Fibroblast of skin of left biceps (primary cell): ENCODE measurements at regions not wholly inside any gene's neighbourhood (a gene's known extent, or its start where the extent isn't known, plus 50 kb on each side); places are given as distances from the start of the nearest gene placed in this dataset.
A peak's percentile ranks its signal among the peaks of the same experiment; 100 is the strongest.
"Not testable (repeated sequence)": the region's sequence is repeated elsewhere in the genome, so short reads cannot be mapped to it uniquely, and the experiment has no call there.

Experiments used
- DNase-seq, 2 experiments: peaks; one replicate each; pipeline ENCODE4 v3.0.0-alpha.2; 2013; ENCODE audit warnings: low read depth in 2 of 2

DNA sequence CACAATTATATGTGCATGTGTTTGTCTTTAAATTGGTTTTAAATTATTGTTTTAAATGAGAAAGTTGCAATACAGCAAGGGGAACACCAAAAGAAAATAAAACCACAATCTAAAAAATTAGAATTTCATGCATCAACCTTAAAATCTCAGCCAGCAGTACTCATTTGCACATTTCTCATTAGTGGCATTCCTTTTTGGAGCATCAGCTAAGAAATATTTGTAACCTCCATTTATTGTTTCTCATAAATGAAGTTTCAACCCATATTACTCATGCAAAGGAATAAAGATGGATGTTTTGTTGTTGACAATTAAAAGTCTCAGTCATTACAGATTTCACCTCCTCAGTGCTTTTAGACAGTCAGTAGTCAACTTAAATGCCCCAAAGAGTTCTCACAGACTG, 160.1 kb downstream of the TBX15 start:
- peak in 1 of 2 experiments; percentile 4 for DNase-seq

DNA sequence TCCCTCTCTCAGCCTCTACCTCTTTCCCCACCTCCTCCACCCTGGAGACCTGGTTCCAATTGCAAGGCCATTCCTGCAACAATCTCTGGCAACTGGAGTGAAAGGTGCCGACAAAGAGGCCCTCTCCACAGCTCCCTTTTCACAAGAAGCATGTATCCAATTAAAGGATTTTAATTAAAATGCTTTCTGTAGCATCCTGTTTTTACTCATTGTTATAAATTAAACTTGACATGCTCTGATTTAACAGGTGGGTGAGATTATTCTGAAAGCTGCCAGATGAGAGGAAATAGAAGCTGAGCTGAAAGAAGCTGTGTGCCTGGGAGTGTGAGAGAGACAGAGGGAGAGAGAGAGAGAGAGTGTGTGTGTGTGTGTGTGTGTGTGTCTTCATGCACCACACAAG, 160.5 kb downstream of the TBX15 start:
- DNase-seq, result no peak

DNA sequence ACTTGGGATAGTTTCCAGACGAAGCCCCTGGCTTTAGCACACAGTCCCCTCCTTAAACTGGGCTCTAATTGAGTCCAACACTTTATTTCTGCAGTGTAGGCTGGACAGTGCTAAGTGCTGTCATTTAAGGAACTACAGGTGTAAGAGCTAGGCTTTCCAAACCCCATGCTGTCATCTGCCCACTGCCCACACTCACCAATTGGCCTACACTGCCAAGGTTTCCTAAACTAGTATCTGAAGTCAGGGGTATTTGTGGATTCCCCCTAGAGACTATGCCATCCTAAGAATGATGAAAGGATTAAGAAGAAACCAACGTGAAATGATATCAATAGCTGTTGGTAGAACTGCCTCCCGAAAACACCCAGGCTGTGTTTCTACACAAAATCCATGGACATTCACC, 160.9 kb downstream of the TBX15 start:
- no peak for DNase-seq

DNA sequence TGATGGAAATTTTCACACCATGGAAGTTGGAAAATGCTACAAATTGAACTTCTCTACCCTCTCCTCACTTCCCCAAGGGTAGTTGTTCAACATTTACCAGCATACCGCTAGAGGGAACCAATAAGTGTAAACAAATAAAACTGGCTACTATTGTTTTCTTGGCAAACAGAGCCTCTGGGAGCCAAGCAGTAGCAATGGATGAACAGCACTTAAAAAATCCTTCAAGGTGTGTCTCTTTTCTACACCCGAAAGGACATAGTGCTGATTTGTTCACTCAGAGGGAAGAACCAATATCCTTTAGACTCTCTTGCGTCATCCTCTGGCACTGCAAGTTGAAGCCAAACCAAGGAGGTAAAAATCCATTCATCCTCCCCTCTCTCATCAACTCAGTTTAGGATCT, 161.5 kb downstream of the TBX15 start:
- DNase-seq, result no peak

DNA sequence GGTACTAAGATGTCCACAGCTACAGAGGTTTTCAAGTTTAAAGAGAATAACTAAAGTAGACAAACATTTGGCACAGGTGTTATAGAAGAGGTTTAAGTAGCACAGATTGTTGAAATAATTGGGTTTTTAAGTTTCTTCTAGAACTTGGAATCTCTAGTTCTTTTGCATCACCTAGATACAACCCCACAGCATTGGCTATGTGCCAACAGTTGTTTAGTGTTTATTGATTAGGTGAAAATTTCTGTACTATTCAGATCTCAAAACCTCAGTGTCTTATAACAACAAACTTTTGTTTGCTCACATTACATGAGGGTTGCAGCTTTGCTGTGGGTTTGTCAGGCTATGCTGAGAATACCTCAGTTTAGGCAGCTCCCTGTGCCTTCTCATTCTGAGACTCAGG, 162.5 kb downstream of the TBX15 start:
- no peak for DNase-seq

DNA sequence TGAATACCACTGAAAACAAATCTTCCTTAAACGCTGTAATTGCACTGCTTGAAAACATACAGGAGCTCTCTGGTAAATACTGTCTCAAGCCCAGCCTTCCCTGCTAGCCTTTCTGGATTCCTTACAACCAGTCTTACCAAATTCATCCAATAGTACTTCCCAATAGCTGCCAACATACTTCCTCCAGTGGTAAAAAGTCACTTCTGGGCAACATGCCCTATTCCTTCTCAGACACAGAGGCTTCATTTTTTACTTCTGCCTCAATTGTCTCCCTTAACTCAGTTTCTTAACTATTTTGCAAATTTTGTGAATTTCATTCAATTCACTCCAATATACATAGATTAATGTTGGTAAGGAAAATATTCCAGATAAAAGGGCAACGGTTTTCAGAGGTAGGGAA, 166.3 kb downstream of the TBX15 start:
- no peak for DNase-seq

DNA sequence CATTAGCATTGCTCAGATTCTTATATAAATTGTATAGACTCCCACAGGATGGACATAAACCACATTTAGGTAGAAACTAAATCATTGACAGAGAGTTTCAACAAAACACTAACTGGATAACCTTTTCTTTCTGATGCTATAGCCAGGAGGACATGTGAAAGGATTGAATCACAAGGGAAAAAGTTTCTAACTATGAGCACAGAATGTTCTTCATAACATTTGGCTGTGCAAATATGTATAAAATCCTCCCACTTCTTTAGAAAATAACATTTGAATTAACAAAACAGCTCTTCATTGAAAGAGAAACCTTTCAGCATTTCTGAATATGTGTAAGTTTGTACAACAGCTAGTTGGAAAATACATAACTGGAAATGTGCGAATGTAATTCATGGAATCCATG, 167.3 kb downstream of the TBX15 start:
- no peak for DNase-seq

DNA sequence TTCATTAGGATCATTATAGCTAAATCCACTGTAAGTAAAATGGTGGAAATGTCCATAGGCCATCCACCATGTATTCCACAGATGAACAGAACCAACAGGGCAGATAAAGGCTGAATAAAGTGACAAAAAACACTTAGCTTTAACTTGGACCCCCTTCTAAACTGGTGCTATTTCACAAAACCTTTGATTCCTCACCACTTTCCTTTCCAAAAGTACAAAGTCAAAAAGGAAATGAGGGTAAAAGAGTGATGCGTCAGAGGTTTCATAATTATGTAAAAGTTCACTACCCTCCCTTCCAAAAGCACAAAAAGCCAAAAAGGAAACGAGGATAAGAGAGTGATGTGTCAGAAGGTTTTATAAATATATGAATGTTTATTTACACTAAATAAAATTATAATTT, 172.2 kb downstream of the TBX15 start:
- DNase-seq, result no peak

DNA sequence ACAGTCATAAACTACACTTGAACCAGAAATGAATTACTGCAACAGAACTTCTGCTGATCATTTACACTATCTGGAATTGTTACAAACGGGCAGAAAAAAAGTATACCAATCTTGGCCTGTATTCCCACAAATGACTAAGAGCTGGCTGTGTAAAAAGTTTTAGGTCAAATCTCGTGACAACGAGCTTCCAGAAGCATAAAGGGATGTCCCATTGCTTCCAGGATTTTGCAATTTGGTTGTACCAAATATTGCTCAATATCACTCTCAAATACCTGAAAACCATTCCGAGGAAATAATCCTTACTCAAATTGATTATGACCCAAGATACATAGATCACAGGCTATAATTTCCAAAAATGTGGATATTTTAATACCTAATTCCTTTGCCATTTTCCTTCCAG, 175.6 kb downstream of the TBX15 start:
- no peak for DNase-seq

DNA sequence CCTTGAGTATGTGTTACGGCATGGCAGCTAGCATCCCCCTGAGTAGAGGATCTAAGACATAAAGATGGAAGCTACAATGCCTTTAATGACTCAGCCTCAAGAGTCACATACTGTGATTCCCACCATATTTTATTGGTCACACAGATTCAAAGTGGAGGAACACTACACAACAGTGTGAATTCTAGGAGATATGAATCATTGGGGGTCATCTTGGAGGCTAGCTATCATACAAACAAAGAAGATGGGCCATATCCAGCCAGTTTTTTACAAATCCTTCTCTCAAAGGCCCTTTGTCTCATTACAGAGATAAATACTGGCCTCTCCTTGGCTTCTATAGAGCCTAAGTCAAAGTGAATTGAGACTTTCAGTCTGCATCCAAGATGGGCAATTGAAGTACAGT, 177.0 kb downstream of the TBX15 start:
- DNase-seq, result no peak

DNA sequence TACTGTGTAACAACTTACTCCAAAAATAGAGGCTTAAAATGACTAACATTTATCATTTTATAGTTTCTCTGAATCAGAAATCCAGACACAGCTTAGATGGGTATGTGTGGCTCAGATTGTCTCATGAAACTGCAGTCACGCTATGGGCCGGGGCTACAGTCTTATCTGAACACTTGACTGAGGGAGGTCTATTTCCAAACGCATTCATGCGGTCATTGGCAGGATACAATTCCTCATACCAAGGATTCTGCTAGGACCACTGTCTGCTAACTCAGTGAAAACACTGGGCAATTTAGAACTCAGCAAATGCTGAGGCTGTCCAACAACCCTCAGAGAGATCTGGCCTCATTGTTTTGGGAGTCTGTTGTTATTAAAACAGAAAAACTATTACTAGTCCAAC, 178.6 kb downstream of the TBX15 start:
- no peak for DNase-seq

DNA sequence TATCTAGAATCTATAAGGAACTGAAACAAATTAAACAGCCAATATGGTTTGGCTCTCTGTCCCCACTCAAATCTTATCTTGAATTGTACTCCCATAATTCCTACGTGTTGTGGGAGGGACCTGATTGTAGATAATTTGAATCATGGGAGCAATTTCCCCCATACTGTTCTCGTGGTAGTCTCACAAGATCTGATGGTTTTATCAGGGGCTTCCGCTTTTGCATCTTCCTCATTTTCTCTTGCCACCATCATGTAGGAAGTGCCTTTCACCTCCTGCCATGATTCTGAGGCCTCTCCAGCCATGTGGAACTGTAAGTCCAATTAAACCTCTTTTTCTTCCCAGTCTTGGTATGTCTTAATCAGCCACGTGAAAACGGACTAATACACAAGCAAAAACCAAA, 185.0 kb downstream of the TBX15 start:
- not testable (repeated sequence) for DNase-seq

DNA sequence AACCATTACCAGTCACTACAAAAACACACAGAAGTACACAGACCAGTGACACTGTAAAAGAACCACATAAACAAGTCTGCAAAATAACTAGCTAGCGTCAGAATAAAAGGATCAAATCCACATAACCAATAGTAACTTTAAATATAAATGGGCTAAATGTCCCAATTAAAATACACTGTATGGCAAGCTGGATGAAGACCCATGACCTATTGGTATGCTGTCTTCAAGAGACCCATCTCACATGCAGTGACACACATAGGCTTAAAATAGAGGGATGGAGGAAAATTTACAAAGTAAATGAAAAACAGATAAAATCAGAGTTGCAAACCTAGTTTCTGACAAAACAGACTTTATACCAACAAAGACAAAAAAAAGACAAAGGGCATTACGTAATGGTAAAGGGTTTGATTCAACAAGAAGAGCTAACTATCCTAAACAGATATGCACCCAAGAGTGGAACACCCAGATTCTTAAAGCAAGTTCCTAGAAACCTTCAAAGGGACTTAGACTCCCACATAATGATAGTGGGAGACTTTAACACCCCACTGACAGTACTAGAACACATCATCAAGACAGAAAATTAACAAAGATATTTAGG, 196.9 kb downstream of the TBX15 start:
- DNase-seq, result no peak

DNA sequence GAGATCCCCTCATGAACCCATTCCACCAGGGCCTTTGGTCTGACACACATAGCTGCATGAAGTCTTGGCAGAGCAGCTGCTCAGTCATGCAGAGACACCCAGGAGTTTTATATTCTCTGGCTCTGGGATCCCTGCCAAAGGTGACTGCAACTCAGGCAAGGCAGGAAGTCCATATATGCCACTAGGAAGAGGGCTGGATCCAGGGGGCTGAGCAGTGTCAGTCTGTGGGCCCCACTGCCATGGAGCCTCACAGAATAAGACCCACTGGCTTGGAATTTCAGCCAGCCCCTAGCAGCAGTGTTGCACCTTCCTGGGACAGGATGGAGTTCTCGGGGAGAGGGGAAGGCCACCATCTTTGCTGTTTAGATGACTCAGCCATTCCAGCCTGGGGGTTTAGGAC, 199.7 kb downstream of the TBX15 start:
- peak; percentile 67 to 72 for DNase-seq

DNA sequence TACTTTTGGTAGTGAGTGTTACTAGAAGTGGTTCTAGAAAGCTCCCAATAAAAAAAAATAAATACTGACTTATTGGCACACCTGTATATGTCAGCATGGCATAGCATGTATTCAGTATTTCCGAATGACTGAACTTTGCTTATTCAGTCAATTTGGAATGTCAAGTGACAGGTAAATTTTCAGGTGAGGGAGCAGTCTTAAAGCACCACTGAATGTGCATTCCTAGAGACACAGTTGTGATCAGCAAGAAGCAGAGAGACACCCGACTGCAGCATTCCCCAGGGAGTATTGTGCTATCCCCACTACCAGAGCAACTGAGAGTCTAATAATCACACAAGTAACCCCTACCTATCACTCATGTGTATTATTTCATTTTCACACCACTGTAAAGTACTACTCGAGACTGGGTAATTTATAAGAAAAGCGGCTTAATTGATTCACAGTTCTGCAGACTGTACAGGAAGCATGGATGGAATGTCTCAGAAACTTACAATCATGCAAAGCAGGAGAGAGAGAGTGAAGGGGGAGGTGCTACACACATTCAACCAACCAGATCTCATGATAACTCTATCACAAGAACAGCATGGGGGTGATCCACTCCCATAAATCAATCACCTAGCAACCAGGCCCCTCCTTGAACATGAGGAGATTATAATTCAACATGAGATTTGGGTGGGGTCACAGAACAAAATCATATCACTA, 201.5 kb downstream of the TBX15 start:
- DNase-seq, result no peak

DNA sequence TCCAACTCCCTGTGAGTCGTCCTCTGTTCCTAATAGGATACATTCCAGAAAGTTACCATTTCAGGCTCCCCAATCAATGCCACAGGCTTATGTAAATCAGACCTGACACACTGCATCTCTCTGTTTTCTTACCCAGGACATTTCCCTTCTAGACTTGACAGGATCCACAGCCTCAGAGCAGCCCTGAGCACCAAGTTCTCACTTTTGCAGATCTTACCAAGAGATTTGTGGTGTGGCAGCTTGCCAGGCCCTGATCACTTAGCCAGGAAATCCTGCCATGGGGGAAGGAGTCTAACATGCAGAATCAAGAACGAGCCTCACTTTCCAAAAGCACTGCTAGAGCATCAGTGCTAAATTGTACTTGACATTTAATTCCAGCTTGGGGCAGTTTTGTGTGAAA, 202.9 kb downstream of the TBX15 start:
- peak in 1 of 2 experiments; percentile 33 for DNase-seq

DNA sequence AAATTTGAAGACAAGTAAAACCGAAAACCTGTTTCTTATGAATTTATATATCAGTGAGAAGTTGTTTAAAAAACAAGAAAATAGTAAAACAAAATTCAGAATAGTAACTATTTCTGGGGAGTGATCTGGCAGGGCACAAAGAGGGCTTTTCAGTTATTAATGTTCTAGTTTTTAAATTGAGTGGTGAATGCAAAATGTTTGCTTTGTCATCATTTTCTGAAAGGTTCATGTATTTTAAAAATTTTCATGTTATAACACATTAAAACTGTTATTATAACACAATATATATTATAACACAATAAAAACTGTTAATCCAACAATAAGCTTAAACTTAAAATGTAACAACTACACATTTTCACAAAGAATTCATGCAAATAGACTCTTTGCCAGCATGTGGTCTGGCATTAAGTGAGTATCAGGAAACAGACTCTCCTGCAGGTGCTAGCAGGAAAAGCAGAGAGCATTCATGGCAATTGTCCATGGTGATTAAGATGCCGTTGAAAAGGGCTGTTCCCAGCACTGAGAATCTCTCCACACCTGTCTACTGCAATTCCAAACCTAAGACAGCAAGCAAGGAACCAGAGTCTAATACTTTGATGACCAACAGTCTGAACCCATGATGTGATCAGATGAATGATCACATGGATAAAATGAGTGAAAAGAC, 204.9 kb downstream of the TBX15 start:
- DNase-seq, result no peak

DNA sequence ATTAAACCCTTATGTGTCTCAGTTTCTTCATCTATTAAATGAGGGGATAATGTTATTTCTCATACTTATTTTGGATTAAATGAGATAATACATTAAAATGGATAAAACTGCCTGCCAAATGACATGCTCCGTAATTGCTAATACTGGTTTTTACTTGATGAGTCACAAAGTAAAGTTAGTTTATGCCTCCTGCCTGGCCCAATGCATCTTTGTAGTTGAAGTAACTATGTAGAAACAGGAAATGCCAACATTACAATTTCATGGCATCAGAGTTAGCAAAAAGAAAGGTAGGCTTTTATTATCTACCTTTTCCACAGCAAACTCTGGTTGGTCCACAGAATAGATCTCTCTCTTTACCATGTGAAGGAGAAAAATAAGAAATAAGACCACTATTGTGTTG, 214.5 kb downstream of the TBX15 start:
- DNase-seq, result no peak

DNA sequence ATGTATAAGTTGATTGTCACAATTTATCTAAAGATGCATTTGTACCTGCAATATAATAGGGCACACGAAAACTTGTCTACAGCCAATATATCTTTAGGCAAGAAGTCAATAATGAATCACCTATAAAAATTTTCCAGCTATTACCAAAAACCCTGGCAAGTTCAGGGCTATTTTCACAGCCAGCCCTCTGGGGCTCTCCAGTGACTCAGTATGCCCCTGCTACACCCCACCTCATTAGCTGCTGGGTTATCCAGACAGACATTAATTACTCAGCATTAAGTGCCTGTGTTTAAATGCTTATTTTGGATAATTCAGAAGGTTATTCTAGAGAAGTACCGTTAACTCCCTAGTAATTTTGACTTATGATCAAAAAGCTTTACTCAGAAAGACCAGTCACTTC, 220.2 kb downstream of the TBX15 start:
- no peak for DNase-seq

DNA sequence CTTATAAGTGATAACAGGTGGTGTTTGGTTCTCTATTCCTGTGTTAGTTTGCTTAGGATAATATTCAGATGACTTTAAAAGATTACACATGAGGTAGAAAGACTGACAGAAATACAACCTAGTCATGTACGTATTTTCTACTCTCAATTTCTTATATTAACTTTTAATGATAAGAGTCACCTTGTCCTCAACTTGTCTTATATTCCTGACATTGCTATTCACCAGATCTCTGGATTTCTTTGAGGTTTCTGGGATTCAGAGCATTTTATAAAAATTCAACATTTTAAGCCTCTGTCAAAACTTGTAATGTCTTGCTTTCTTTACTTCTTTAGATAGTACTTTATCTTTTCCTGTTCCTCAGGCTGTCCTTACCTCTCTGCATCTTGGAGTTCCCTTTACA, 234.2 kb downstream of the TBX15 start:
- DNase-seq, result no peak

DNA sequence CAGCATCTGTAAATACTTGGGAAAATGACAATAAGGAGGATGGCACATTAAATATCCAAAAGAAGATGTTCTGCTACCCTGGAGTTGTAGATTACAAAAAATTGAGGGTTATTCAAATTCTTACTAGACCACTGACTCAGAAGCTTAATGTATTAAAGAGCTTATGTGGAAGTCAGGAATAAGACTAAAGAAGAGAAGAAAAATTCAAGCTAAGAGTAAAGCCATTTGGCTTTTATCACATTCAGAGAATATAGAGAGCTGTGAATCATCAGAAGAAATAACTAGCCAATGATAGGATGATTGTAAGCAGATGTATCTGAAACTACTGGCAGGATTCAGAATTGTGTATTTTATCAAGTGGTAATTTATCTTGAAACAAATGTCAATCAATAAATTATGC, 237.0 kb downstream of the TBX15 start:
- DNase-seq, result peak in 1 of 2 experiments; percentile 30

DNA sequence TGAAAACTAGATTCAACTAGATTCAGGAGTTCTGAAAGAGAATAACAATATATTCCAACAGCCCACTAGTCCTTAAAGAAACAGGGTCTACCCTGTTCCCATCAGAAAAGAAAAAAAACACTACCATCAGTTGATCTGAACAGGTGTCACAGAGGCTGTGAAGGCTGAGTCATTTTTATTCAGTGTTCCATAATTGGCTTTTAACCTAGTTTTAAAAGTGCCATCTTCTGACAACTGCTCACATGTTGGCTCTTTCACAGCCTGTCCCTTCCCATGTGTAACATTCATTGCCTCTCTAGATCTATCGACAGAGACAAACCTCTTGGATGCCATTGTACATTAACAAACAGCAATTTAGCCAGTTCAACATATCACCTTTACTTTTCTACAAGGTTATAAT, 243.7 kb downstream of the TBX15 start:
- DNase-seq, result no peak

DNA sequence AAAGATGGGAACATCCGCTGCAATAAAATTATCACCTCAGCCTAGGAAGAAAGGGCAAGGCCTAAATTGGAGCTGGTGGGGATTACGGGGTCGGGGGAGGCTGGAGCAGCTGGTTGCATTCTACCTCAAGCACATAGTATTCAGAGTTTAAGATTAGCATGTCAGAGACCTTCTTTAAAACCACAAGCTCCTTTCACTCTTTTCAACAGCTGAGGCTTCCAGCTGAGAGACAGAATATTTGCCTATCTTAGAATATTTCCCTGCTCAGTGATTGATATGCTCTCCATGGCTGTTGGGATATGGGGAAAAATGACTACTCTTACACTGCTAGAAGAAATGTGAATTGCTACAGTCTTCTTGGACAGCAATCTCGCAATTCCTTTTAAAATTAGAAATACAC, 248.6 kb downstream of the TBX15 start:
- peak; percentile 36 to 40 for DNase-seq
